Central memory CD4-positive, alpha-beta T cell (primary cell): ENCODE measurements at regions not wholly inside any gene's neighbourhood (a gene's known extent, or its start where the extent isn't known, plus 50 kb on each side); places are given as distances from the start of the nearest gene placed in this dataset.
"Not testable (repeated sequence)": the region's sequence is repeated elsewhere in the genome, so short reads cannot be mapped to it uniquely, and the experiment has no call there.

Source experiments
- DNase-seq: peaks from one replicate; pipeline ENCODE4 v3.0.0; 2022

DNA sequence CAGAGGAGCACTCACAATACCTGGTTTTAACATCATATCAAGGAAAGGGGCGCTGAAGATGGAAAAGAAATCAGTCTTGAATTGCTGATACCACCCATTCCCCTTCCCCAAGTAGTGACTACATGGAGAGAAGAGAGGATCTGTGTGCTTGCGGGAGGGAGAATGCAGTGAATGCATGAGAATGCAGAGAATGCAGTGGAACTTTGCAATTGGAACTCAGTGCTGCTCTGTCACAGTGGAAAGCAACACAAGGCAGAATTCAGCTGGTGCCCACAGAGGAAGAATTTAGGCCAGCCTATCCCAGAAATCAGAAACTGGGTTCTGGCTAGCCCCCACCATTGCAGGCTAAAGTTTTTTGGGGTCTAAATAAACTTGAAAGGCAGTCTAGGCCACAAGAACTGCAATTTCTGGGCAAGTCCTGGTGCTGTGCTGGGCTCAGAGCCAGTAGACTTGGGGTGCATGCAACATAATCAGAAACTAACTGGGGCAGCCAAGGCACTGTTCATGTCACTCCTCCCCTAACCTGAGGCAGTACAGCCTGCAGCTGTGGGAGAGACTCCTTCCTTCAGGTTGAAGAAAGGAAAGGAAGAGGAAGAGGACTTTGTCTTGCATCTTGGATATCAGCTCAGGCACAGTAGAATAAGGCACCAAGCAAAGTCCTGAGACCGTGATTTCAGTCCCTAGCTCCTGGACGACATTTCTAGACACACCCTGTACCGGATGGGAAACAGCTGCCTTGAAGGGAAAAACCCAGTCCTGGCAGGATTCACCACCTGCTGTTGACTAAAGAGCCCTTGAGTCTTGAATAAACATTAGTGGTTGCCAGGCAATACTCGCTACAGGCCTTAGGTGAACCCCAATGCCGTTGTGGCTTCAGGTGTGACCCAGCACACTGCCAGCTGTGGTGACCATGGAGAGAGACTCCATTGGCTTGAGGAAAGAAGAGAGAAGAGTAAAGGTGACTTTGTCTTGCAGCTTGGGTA, 329.3 kb downstream of the TBL1XR1 start:
- no peak for DNase-seq

DNA sequence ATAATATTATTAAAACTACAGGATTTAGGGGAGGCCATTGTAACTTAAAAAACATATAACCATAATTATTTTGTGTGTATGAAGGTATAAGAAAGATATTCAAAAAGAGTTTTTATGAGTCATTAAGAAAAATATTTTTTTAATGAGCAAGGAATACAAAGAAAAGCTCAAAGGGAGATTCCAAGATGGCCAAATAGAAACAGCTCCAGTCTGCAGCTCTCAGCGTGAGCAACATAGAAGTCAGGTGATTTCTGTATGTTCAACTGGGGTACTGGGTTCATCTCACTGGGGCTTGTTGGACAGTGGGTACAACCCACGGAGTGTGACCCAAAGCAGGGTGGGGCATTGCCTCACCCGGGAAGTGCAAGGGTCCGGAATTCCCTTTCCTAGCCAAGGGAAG, 336.1 kb downstream of the TBL1XR1 start:
- DNase-seq: no peak

DNA sequence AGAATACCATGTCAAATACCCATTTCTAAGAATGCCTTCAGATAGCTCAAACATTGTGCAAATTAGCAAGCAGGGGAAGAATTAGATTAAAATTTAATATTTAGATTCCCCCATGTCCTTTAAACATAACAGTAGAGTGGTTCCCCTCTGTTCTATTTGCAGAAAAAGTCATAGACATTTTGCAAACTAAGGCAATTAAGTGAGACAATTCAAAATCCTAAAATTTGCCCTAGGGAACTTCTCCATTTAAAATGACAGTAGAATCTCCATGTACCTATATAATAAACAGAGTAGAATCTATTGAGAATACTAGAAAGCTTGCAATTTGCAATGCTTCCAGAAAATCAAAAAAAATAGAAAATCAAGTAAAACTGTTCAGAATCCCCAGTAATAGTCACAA, 340.6 kb downstream of the TBL1XR1 start:
- no peak for DNase-seq

DNA sequence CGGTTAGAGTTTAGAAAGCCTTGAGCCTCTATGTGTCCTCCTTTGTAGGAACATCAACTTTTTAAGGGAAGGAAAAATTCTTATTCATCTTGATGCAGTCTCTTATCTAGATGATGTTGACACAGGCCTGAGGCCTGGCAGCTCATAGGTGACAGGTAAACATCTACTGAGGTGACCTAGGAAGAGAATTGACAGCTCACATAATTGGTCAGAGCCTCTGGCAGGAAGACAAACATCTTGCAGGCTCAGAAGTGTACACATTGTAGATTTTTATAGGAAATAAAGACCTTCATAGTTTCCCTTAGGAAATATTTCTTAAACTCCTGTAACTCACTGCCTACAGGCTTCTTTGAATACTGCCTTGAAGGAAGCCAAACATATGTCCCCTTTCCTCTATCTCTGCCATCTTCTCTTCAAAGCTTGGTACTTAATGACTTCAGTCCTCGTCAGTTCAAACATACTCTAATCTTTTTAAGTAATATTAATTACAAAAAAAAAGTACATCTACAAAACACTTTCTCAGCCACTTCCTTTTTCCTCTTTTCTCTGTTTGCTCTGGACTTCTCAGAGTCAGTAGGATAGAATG, 341.3 kb downstream of the TBL1XR1 start:
- DNase-seq: no peak

DNA sequence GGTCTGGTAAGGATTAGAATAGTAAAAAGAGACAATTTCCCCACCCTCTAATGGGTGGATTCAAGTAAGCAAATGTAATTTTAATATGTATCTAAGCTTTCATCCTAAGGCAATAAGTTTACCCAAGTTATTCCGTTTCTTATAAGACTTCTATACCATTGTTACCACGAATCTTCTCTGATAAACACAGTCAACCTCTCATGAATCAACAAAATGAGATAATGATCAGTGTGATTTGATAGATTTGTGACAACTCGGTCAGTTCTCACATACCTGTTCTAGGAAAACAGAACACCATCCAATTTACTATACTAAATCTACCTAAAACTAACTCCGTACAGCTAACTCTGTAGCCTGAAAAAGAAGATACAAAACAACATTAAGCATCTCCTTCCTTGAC, 342.1 kb downstream of the TBL1XR1 start:
- no peak for DNase-seq

DNA sequence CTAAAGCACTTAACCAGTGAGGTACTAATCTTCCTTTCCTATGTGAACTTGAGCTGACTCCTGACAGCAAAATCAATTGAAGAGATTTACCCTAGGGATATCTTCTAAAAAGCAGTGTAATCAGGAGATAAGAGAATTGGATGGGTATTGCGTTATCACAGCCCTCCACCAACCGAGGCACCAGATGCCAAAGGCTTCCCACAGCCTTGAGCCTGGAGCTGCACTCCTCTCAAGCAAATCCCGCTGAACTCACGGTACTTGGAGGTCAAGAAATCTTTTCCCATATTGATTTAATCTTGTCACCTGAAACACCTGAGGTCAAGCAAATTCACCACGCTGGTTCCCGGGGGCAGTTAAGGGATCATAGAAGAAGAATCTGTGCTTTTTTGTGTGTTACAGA, 346.8 kb downstream of the TBL1XR1 start:
- DNase-seq: no peak

DNA sequence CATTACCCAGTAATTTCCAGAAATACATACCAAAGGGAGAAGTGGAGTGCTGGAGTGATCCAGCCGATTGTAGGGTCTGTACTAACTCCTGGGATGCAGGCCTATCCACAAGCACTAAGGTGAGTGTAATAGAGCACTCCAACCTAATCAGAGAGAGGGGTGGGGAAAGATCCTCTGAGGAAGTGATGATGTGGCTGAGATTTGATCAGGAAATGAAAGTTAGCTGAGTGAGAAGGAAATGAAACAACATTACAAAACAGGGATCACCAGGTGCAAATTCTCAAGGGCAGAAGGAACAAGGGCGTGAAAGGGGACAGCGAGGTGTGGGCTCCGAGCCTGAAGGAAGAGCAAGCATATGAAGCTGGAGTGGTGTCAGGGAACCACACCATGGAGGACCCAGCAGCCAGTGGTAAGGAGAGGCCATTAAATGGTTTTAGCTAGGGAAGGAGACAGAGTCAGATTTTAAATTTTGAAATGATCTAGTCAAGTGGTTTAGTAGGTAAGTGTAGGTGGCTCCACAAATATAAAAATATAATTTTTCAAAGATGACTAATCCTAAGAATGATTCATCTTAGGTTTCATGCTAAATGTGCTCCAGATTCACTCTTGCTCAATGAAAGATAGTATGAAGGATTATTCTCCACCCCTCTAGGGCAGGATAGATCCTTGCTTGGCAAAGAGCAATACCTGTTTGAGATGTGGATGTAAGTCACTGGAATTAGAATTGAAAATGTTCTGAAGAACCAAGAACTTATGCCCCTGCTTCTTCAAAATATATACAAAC, 348.7 kb downstream of the TBL1XR1 start:
- no peak for DNase-seq

DNA sequence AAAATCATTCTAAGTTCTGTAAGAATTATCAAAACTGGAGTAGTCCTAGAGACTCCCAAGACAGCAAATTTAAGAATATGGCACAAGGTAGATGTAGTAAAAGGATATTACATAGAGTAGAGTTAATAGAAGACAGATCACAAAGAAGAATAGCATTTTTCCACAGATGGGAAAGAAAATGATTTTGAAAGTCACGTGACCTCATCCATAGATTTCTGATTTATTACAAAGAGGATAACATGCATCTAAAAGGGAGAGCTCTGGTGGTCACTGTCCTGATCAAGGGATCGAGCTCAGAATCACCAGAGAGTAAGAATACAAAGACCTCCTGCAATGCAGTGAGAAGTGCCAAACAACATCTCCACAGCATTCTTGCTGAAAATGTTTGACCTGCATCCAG, 354.4 kb downstream of the TBL1XR1 start:
- DNase-seq: no peak

DNA sequence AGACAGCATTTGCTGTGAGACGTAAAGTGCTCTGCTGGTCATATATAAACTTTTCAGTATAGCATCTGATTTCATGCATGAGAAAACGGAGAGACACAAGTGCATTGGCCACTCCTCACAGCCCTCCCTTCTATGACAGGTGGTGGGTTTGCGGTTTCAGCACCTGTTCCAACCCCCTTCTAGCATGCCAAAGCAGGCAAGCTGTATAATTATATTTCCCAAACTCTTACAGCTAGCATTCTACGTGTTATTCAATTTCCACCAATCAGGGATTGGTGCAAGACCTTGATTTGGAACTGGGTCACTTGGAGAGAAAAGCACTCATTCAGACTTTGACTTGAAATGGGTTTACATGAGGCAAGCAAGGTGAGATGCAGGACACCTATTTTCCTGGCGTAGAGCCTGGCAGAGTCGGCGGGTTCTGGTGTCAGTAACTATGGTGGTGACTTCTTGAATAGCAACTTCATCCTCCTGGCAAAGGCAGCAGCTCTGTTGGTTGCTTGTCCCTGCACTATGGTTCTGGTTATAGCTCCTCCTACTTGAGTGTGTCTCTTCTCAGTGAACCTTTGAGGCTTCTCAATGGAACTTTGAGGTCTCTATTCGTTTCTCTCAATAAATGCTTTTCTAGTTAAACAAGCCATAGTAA, 356.5 kb downstream of the TBL1XR1 start:
- DNase-seq: no peak

DNA sequence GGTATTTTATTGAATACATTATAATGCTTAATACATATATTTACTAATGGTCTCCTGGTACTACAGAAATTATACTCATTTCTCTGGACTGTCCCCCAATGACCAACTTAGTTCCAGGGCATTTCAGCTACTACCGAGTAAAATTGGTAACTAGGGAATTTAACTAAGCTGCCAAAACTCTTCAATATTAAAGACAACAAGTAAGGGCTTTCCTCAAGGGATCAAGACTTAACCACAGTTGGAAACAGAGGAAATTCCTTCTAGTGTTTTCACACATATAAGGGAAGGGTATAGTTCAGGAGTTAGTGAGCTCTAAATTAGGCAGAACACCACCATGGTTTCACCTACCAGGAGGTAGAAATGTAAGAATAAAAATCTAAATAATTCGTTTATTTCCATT, 357.4 kb downstream of the TBL1XR1 start:
- DNase-seq: no peak

DNA sequence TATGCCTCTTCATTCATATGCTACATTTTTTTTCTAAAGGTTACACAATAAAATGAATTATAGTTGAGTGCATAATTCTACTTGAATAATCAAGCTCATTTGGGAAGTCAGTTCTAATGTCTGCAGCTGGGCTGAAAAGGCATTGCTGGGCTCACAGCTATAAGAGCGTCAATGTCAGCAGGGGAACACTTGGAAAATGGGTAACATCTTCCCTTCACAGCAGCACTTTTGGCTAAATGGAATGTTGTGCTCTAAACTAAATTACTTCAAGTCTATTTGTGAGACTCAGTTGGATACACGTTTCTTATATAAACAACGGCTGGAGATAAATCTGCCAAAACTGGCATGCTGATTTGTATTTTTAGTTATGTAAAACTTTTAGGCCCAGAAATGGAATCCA, 357.8 kb downstream of the TBL1XR1 start:
- DNase-seq: no peak

DNA sequence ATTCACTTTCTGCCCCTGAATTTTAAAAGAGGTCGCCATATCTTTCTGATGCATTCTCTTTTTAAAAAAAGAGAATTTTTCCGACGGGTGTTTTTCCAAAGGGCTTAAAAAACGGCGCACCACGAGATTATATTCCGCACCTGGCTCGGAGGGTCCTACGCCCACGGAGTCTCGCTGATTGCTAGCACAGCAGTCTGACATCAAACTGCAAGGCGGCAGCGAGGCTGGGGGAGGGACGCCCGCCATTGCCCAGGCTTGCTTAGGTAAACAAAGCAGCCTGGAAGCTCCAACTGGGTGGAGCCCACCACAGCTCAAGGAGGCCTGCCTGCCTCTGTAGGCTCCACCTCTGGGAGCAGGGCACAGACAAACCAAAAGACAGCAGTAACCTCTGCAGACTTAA, 370.0 kb downstream of the TBL1XR1 start:
- DNase-seq: not testable (repeated sequence)

DNA sequence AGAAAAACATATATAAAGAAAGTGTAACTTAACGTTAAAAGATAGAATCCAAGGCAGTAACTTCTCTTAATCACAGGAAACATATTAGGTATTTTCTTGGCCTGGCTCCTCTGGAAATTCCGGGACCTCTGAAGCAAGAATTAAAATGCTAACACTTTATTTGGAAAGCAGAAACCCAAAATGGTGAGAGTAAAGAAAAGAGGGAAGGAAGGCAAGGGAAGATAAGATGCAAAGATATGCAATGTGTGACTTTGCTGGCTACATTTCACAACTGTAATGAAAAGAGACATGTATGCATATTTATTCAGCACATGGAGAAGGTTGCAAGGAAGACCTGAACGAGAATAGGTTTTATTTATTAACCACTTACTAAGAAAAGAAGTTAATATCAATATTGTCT, 372.5 kb downstream of the TBL1XR1 start:
- DNase-seq: no peak

DNA sequence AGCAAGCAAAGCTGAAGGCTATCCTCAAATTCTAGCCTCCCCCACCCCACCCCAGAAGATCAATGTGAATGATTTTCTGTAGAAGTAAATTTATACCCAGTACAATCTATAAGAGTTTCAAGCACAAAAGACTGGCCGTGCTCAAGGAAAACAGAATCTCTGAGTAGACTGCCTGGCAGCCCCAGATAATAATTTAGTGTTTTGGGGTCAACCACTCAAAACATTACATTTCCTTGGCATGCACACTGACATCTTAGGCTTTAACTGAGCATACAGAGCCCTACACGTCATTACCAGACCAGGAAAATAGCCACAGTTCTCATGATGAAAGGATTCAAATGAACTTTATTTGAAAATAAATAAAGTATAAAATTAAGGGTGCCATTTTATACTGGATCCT, 376.5 kb downstream of the TBL1XR1 start:
- DNase-seq: no peak

DNA sequence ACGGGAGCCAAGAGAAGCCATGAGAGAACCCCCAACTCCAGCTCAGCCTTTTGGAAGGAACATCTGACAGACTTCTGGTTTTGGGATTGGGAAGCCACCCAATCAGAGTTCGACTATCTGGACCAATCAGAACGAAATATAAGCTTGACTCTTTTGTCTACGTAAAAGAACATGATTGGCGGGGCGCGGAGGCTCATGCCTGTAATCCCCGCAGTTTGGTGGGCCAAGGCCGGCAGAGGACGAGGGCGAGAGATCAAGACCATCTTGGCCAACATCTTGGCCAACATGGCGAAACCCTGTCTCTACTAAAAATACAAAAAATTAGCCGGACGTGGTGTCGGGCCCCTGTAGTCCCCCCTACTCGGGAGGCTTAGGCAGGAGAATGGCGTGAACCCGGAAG, 380.3 kb downstream of the TBL1XR1 start:
- DNase-seq: no peak

DNA sequence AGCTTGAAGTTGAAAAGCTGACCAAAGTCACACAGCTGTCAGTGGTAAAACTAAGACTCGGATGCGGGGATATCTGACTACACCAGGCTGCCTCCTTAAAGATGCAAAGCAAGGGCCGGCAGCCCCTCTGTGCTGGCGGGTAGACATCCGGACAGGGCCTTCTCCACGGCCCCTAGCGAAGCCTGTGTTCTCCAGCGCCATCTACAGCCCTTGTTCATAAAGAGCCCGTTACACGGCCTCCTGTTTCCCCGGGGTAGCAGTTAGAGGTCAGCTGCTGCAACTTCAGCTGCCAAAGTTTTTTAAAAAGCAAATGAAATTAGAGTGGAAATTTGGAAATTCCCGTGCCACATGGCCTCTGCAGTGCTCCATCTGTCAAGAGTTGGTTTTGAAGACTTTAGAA, 383.0 kb downstream of the TBL1XR1 start:
- no peak for DNase-seq

DNA sequence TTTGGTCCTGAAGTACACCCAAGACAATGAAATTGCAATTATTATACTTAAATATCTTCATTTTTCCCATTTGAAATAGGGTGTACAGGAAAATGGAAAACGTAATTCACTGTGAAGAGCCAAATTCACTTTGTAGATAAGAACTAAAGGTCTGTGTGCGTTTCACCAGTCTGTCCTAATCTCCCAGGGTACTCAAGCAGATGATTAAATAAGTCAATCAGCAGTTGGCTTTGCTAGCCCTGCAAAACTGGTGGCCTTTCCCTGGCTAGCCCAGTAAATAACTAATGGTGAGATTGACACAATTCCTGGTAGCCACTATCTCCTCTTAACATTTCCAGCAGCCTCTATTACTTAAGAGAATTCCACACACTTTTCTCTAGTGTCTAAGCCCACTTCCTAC, 389.3 kb downstream of the TBL1XR1 start:
- DNase-seq: no peak

DNA sequence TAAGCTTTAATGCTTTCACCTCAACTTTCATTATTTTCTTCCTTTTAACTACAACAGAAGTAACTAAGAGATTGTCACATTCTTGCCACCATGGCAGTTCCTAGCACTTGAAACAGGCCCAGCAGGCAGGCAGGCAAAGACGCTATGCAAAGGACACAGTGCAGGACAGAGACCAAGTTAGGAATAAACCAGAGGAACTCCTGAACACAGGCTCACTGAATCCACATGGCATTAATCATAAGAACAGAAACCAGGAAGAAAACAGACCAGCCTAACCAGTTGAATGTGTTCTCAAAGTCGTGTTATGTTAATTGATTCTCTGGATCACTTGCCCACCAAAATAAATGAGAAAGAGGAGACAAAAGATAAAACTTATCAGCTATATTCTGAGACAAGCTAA, 397.6 kb downstream of the TBL1XR1 start:
- DNase-seq: no peak

DNA sequence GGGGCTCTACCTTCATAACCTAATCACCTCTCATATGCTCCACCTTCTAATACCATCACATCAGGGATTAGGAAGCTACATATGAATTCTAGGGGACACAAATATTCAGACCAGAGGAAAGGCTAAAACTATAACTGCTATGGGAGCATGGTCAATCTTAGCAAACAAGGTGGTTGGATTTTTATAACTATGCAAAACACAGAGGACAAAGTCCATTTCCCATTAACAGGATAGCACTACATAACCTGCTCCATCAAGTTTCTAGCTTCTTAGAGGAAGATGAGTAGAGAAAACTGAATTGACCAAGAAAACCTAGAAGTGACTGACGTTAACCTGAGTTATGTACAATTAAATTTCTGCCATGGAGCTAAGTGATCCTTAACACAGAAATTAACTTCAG, 398.6 kb downstream of the TBL1XR1 start:
- no peak for DNase-seq

DNA sequence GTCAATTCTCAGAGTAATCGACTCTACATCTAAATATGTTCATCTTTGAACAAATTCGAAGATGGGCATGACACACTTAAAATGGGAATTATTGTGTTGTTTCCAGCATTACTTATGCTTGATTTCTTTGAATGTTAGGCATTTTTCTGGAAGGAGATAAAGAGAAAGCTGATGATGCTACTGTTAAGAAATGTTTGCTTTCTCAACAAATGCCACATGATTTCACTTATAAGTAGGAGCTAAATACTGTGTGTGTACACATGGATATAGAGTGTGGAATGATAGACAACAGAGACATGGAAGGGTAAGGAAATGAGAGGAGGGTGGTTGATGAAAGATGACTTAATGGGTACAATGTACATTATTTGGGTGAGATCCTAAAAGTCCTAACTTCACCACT, 400.9 kb downstream of the TBL1XR1 start:
- no peak for DNase-seq

DNA sequence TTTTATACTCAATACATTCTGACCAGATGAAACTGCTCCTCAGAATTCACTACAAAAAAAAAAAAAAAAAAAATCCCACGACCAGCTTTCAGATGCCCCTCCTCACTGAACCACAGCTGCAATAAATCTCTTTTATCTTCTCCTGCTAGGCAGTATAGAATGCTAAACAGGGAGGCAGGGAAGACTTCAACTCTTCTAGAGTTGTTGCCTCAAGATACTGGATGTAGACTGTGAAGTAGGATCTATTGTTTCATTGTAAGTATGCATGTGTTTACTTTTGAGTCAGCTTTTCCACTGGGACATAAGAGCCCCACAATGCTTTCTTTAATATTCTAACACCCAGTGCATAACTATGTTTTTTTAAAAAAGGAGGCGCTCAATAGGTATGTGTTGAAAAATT, 401.4 kb downstream of the TBL1XR1 start:
- no peak for DNase-seq

DNA sequence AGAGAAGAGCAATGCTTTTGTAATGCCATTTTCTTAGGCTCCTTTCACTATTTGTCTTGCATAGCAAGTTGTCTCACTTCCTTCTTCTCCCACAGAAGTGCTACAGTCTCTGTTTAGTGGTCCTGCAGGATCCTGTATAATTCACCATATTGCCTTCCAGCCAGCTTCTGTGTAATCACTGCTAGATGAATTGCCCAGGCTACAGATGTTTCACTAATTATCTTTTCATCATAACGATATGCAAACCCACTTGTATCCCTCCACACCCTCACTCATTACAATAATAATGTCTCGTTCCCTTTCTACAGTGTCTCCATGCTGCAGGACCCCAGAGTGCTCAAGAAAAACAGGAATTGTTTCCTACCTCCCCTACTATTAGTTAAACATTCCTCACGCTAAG, 402.9 kb downstream of the TBL1XR1 start:
- no peak for DNase-seq

DNA sequence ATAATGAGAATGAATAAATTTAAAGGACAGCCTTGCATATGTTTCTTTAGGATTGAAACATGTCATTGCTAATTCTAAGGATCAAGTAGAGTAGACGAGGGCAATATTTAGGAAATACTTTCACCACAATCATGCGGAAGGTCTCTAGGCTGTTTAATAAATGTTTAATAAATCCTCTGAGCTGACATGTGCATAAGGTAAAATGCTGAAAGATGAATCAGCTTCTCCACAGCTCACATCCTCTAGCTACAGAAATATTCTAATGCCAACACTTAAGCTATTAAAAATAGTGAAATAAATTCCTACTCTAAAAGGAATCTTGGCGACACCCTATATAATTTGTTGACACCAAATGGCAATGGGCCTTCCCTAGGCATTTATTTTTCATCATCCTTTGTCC, 407.3 kb downstream of the TBL1XR1 start:
- DNase-seq: no peak
